ENCODE measurements at regions not wholly inside any gene's neighbourhood (a gene's known extent, or its start where the extent isn't known, plus 50 kb on each side); places are given as distances from the start of the nearest gene placed in this dataset.
"Not testable (repeated sequence)": the region's sequence is repeated elsewhere in the genome, so short reads cannot be mapped to it uniquely, and the experiment has no call there.

DNA sequence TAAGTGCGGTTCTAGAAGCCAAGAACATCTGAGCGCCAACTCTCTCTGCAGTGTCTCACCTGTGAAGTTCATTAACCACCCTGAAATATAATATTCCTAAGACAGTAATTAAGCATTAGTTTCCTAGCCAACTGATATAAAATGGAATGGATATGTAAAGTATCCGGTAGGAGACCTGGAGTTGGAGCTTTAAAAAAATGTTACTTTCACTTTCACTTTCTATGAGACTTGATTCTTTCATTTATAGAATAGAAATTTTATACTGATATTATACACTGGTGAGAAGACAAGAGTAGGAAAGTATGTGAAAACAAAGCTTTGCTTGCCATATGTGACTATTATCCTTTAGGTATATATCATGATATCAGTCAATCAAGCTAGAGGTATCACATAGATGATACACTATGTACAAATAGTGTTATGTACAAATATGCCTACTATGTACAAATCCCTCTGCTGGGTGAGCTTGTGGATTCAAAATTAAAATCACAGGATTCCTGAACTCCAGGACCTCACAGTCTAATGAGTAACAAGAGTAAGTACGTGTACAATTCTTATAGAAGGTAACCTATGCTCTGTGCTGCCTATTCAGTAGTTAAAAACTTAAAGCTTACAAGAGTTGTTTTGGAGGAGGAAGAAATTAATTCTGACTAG, 934.2 kb downstream of the TTLL7 start:
- DNase-seq = no peak

DNA sequence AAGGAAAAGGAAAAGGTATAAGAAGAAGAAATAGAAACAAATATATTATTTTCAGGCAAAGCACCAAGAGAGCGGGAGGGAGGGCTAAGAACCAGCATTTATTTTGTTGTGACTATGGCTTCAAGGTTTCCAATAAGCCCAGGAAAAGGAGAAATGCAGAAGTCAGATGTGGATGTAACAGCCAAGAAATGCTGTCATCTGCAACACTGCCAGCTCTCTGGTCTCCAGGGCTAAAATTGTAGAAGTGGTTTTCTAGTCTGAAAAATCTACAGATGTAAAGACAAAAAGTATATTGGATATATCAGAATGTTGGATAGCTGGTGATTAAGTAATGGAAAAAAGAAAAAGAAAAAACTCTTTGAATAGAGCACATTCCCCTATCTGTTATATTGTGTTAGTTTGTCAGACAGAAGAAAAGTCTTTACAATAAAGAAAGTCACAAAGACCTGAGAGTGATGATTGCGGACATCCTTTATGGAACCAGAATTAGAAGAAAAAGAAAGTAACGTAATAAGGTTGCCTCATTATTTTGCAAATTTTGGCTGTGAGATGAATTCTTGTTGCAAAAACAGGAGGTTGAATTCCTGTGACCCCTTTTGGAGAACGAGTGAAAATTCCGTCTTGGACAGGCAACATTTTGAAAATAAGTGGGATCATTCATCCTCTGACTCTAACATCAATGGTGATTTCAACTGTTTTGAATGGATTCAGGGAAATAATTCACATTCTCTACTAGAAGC, 938.1 kb downstream of the TTLL7 start:
- no peak for DNase-seq

DNA sequence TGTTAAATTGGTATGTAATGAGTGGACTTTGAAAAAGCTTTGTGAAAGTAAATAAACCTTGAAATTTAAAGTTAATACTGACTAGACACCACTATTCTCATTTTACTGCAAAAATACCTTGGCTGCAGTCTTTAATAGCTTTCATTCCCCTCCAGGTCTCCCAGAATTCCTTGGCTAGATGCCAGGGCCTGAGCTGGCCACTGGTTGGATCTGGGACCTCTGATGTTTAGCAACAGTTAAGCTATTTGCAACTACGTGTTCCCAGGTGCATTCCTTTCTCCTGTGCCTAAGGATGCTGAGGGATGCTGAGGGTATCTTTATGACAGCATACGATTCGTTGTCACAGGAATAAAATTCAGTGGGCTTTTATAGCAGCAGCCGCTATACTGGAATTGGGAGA, 938.7 kb downstream of the TTLL7 start:
- DNase-seq = no peak

DNA sequence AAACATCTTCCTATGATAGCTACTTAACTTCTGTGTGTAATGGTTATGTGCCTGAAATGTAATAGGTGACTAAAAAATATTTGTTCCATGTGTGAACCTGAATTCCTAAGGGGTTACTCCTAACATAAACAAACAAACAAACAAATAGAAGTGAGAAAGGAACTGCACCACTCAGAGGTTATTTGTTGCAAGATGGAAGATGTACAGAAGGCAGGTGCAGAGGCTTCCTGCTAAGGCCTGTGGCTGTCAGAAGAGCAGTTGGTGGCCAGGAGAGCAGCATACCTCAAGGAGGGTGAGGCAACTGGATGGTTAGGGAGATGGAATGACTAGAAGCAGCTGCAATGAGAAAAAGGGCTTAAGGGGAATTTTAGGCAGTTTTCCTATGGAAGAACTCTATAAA, 940.6 kb downstream of the TTLL7 start:
- DNase-seq = no peak

DNA sequence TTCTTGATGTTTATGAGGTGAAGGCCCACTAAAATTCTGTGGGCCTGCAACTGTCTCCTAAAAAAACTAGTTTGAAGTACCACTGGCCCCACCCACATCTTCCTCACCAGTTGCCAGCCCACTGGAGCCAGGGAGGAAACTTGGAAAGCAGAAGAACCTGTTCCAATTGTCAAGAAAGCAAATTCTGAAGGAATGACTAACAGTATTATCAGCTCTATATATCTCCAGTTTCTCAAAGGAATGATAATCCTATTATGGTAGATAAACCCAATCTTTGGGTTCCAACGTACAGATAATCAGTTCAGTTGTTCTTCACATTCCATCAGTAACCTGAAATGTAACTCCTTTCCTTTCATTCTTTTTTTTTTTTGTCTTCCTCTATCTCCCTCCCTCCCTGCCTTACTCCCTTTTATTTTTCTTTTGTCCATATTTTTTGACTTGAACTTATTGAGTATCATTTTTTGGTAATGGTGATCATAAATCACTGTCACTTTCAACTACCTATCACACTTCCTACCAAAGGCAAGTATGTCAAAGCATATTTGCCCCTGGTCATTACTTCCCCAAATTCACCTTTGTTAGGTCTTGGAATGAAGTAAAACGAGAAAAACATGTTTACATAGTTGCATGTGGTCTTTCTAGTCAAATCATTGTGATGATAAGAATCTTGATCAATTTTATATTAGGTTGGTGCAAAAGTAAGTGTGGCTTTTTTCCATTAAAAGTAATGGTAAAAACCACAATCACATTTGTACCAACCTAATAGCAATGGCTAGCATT, 943.4 kb downstream of the TTLL7 start:
- no peak for DNase-seq

DNA sequence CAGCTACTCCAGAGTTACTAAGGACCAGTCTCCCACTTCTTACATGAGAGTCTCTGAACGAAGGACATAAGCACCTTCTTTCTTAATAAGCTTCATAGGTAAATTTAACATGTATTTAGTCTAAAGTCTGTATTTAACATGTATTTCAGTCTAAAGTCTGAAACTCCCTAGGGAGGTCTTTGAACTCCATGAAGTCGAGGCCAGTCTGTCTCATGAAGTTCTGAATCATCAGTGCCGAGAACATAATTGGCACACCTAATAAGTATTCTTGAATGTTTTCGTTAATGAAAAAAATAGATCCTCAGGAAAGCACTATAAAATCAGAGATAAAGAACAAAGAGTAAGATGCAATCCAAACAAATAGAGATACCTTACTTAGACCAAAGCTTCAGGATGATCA, 945.5 kb downstream of the TTLL7 start:
- DNase-seq = no peak

DNA sequence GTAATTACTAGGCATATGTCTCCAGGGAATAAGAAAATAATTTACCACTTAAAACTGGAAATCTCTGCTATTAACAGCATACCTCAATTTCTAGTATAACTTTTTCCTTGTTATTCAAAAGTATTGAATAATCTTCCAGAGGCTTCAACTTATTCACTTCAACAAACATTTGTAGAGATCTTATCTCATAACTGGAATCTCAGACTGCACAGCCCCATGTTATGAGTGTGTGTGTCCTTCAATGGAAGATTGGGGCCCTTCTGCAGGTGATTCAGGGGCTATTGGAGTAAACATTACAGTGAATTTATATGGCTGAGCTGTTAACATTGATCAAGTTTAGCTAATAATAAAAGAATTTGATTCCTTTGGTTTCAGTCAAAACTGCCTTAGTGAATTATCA, 946.1 kb downstream of the TTLL7 start:
- DNase-seq = no peak

DNA sequence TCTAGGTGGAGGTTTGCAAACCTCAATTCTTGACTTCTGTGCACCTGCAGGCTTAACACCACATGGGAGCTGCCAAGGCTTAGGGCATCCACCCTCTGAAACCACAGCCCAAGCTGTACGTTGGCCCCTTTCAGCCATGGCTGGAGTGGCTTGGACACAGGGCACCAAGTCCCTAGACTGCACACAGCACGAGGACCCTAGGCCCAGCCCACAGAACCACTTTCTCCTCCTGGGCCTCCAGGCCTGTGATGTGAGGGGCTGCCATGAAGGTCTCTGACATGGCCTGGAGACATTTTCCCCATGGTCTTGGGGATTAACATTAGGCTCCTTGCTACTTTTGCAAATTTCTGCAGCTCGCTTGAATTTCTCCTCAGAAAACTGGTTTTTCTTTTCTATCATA, 947.9 kb downstream of the TTLL7 start:
- not testable (repeated sequence) for DNase-seq

DNA sequence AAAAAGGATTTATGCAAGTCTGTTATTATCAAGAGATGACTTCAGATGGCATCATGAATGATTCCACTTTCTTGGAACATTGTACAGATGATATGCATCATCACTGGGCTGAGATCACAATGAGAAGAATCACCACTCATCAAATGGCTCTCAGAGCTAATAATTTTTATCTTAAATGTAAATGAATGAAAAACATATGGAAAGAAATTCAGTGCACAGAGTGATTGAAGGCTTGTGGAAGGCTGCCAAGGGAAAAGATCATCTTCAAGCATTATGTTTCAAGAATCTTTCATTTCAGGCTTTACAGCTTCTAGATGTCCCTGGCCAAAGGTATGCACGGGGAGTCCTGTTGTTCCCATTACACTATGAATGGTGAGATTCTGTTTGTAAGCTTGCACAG, 955.7 kb downstream of the TTLL7 start:
- no peak for DNase-seq

DNA sequence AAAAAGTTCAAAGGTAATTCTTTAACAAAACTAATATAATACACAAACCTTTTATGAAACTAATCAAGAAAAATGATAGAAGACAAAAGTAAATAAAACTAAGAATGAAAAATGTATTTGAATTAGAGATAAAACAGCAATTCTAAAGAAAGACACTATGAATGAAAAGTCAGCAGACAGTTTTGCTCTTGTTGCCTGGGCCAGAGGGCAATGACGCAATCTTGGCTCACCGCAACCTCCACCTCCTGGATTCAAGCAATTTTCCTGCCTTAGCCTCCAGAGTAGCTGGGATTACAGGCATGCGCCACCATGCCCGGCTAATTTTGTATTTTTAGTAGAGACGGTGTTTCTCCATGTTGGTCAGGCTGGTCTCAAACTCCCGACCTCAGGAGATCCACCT, 959.8 kb downstream of the TTLL7 start:
- not testable (repeated sequence) for DNase-seq

DNA sequence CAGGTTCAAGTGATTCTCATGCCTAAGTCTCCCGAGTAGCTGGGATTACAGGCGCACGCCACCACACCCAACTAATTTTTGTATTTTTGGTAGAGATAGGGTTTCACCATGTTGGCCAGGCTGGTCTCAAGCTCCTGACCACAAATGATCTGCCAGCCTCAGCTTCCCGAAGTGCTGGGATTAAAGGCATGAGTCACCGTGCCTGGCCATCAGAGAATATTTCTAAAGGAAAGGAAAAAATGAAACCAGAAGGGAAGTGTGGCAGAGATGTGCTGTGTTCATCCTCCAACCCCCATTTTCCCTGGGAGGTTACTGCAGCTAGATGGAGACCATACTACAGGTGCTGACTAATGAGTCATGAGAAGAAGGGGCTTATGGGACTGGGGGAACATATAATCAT, 964.1 kb downstream of the TTLL7 start:
- no peak for DNase-seq

DNA sequence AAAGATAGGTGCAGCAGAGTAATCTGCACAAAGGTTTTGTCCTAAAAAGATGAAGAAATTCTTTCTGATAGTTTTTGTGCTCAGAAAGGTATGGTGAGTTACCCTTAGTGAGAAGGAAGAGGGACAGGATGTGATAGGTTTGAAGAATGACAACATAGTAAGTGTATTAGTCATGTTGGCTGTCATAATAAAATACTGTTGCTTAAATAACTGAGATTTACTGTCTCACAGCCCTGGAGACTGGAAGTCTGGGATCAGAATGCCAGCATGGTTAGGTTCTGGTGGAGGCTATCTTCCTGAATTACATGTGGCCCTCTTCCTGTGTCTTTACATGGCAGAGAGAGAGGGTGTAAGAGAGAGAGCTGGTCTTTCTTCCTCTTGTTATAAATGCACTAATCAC, 965.2 kb downstream of the TTLL7 start:
- DNase-seq = no peak

DNA sequence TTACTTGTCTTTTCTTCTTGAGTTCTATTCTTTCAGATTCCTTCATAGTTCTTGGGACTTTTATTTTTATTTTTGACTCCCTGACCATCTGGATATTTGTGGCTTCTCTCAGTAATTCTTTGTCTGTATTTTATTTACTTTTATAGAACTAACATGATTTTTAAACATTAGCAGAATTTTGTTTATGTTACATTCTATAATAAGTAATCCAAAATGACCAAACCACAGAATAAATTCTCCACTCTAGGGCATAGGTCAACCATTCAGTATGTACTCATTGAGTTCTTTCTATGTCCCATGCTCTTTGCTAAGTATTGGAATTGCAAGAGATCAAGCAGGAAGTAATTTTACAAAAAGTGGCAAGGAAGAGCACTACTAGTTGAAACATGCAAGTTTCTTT, 969.0 kb downstream of the TTLL7 start:
- no peak for DNase-seq

DNA sequence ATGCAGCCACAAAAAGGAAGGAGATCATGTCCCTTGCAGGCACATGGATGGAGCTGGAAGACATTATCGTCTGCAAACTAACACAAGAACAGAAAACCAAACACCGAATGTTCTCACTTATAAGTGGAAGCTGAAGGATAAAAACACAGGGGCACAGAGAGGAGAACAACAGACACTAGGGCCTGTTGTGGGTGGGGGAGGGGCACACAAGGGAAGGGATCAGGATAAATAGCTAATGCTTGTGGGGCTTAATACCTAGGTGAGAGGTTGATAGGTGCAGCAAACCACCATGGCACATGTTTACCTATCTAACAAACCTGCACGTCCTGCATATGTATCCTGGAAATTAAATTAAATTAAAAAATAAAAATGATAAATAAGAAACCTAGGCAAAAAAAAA, 969.9 kb downstream of the TTLL7 start:
- no peak for DNase-seq

DNA sequence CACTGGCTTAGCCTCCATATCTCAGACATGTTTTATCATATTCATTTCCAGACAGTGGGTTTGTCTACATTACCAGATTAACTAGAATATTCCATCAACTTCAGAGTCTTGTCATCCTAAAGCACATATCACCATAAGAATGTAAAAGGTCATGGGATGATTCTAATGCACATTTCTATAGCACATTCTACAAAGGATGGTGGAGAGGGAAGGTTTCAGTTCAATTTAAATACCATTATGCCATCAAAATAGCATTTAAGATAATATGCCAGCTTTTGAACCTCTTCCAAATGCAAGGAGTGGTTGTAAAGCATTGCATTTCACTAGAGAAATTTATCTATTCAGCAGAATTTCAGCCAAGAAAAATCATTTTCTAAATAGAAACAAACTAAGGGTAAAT, 970.5 kb downstream of the TTLL7 start:
- no peak for DNase-seq

DNA sequence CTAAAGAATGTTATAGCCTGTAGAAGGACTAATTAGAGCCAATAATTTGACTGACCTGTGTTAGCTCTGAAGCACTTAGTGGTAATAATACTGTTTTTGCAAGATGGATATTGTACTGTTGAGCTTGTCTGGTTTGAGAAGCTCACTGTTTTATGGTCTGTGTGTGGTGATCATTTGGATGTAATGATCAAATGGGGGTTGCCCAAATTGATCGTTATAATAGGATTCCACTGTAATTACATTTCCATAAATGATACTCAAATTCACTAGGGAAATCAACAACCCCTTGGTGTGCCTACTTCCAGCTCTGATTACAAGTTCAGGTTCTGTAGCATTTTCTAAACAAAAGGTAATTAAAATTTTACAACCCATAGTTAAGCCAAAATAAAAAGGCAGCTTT, 971.4 kb downstream of the TTLL7 start:
- no peak for DNase-seq

DNA sequence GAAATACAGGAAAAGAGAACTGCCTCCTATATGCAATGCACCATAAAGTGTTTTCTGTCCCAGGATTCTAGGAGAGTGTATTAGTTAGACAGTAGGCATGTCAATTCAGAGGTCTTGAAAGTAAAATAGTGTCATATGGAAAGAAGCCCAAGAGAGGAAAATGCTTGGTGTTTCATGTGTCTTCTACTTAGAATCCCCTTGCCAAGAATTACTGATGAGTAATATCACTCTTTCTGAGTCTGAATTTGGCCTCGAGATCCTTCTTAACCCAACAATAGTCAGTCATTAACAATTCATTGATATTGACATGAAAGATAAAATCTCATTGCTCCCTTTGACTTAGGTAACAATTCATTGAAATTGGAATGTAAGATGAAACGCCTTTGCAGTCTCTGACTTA, 972.2 kb downstream of the TTLL7 start:
- no peak for DNase-seq

DNA sequence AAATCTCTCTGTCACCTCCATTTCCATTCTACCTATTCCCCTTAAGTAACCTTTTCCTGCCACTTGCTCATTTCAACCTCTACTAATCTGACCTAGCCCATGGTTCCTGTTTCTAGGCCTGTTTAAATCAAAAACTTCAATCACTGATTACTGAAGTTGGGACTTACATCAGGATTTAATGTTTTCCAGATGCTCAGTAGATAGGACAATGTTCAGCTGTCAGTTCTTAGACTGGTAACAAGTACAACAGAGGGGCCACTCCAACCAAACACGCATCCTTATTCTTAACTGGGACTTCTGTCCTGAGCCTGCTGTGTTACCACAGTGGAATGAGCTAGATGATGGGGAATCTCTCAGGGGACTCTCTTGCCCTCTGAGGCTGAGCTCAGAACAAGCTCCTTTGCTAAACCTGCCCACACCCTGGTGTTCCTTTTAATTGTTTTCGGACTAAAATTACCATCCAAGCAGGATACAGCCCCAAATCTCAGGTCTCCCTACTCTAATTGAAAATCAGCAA, 974.6 kb downstream of the TTLL7 start:
- no peak for DNase-seq

DNA sequence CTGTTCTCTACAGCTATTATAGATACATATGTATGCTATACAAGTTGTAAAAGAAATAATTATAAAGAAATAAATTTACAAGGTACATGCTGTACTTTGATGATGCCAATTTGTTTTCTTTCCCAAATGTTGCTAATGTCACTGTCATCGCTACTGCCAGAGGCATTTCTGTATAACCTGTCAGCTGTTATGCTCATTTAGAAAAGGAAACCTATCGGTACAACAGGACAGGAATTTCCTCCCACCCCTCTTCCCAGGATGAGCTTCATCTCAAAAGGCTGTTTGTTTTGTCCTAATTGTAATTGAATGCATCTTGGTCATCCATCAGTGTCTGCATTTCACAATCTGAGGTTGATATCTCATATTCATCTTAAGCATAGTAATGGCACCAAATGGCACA, 975.7 kb downstream of the TTLL7 start:
- DNase-seq = no peak

DNA sequence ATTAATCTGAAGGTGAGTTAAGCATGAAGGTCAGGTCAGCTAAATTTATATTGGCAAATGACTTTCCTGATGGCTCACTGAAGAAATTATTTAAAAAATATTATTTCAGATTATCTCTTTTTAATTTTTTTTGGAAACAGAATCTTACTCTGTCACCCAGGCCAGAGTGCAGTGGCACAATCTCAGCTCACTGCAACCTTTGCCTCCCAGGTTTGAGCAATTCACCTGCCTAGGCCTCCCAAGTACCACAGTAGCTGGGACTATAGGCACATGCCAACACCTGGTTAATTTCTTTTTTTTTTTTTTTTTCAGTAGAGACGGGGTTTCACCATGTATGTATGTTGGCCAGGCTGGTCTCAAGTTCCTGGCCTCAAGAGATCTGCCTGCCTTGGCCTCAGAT, 976.7 kb downstream of the TTLL7 start:
- no peak for DNase-seq

DNA sequence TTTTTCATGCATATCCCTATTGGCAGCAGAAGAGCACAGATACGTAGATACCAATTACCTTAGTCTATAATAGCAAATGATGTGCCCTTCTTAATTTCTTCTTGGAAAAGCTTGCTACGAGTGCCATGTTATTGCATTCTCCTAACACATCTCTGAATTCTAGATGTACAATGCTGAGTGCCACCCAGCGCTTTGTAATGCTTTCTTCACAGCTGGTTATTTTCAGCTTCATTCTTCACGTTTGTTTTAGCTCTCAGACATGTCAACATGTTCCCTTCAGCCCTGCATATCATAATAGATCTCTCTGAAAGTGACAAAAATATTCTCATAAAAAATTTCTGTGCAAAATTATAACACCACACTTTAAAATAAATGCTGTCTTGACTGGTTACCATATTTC, 981.2 kb downstream of the TTLL7 start:
- DNase-seq = no peak

DNA sequence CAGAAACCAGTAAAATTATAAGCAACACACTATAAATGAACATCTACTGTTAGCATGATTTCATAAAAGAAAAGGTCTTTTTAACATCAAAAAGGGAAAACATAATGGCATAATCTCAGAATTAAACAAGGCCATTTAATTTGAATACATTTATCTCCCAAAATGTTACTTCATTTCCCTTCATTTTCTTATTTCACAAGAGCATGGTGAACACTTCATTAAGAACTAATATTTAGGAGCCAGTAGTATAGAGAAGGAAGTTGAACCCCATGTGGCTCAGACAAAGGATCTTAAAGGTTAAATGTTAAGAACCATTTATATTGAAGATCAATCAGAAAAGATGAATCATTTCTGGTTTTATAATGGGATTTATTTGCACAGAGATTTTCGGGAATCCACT, 981.7 kb downstream of the TTLL7 start:
- no peak for DNase-seq

DNA sequence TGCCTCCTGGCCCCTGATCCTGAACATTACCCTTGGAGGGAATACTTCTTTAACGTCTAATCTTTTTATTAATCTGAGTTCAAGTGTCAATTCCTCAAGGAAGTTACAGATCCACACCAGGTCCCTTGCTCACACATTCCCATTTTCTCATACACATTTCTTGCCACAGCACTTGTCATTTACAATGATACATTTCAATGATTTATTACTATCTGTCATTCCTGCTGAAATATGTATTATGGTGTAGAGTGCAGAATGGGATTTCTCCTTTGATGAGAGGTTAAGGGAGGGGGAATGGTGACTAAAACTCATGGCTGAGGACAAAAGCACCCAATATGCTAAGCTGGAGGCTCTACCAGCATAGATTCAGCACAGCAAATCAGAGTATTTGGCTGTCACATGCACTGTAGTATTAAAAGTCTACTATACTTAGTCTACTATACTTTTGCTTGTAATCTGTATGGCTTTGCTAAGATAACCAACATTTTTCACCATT, 982.5 kb downstream of the TTLL7 start:
- no peak for DNase-seq

DNA sequence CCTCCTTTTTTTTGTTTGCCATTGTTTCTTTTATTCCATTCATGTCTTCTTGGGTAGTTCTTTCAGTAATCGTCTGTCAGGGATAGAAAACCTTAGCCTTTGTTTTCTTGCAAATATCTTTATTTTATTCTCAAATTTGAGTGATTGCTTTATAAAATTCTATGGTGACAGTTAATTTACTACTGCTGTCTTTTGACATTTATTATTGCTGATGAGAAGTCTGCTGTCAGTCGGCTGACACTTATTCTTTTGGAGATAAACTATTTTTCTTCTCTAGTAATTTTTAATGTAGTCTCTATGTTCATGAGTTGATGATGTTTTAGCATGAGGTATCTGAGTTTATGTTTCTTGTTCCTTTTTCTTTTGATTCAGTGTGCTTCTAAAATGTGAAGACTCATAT, 983.8 kb downstream of the TTLL7 start:
- no peak for DNase-seq

Data from MV-4-11 (cell line).